CD4-positive, alpha-beta memory T cell (primary cell): ENCODE measurements at regions not wholly inside any gene's neighbourhood (a gene's known extent, or its start where the extent isn't known, plus 50 kb on each side); places are given as distances from the start of the nearest gene placed in this dataset.

ENCODE experiments used
- CTCF ChIA-PET: fragments of 350-600 bp; sonication (Branson Sonifier 250); formaldehyde crosslinking; loops from one replicate; lab custom pipeline; 2021; ENCODE audit warnings: inconsistent platforms; ENCODE audit not compliant: partially characterized antibody; lab: Charles Lee
- POLR2A ChIA-PET: fragments of 350-600 bp; sonication (Branson Sonifier 250); formaldehyde crosslinking; loops from one replicate; lab custom pipeline; 2021; ENCODE audit not compliant: partially characterized antibody; lab: Charles Lee
- DNase-seq, 5 donors: peaks; one replicate each; pipeline versions ENCODE4 v3.0.0 to v3.0.0-alpha.2; 2020 to 2022; ENCODE audit warnings: mixed read lengths in 1 of 5
- H3K27ac ChIP-seq: one replicate; pipeline ENCODE4 v1.7.0; 2013; ENCODE audit warnings: low read depth, low read length
- H3K27me3 ChIP-seq: 2 replicates; pipeline ENCODE4 v1.7.0; 2013; ENCODE audit warnings: mild to moderate bottlenecking, low read length, moderate library complexity; ENCODE audit not compliant: insufficient read depth
- H3K36me3 ChIP-seq: 2 replicates; pipeline ENCODE4 v1.7.0; 2013; ENCODE audit warnings: mild to moderate bottlenecking, low read length, moderate library complexity; ENCODE audit not compliant: insufficient read depth
- H3K4me1 ChIP-seq: 2 replicates; pipeline ENCODE4 v1.7.0; 2013; ENCODE audit warnings: mild to moderate bottlenecking, low read length, moderate library complexity; ENCODE audit not compliant: insufficient read depth
- H3K4me3 ChIP-seq, 2 donors: one replicate each; pipeline ENCODE4 v1.7.0; 2013; ENCODE audit warnings: low read length in 2 of 2, mild to moderate bottlenecking in 1 of 2
- H3K9me3 ChIP-seq, 2 donors: one replicate each; pipeline ENCODE4 v1.7.0; 2013; ENCODE audit warnings: low read length in 2 of 2, control low read depth in 1 of 2; ENCODE audit not compliant: control insufficient read depth in 1 of 2
- H3K27ac Mint-ChIP-seq, 7 donors: one replicate each; pipeline ENCODE4 v1.8.0; 2020 to 2021; ENCODE audit warnings: mixed read lengths in 7 of 7, mild to moderate bottlenecking in 6 of 7, inconsistent platforms in 3 of 7, moderate library complexity in 3 of 7
- H3K27me3 Mint-ChIP-seq, 2 donors: one replicate each; pipeline ENCODE4 v1.8.0; 2020 to 2021; ENCODE audit warnings: mixed read lengths in 2 of 2
- H3K36me3 Mint-ChIP-seq, 2 donors: one replicate each; pipeline ENCODE4 v1.8.0; 2020 to 2021; ENCODE audit warnings: mixed read lengths in 2 of 2, inconsistent platforms in 1 of 2, mild to moderate bottlenecking in 1 of 2
- H3K4me1 Mint-ChIP-seq, 4 donors: one replicate each; pipeline ENCODE4 v1.8.0; 2020 to 2021; ENCODE audit warnings: mixed read lengths in 4 of 4, mild to moderate bottlenecking in 1 of 4
- H3K4me3 Mint-ChIP-seq, 8 donors: one replicate each; pipeline ENCODE4 v1.8.0; 2020 to 2021; ENCODE audit warnings: mixed read lengths in 8 of 8, mild to moderate bottlenecking in 7 of 8, moderate library complexity in 6 of 8, inconsistent platforms in 3 of 8
- H3K9me3 Mint-ChIP-seq, 8 donors: one replicate each; pipeline ENCODE4 v1.8.0; 2020 to 2021; ENCODE audit warnings: mixed read lengths in 8 of 8, mild to moderate bottlenecking in 5 of 8, inconsistent platforms in 3 of 8, moderate library complexity in 1 of 8
- intact Hi-C: fragments of 100-400 bp; cut with micrococcal nuclease; formaldehyde crosslinking; loops from one replicate; pipeline ENCODE4 v1.15.1; 2023

- H3K36me3 ChIP-seq, result no peaks in the 10 kb centered on the region
- intact Hi-C loops, result no loop called here
- no peak overlapping the region for H3K27ac ChIP-seq
- no peak overlapping the region for H3K4me3 ChIP-seq
- Mint-ChIP-seq H3K36me3 (no peaks in the 10 kb centered on the region), H3K4me3 (no peak overlapping the region), H3K9me3 (peaks cover 0 to 7% (median 3%) of the 10 kb centered on the region in 8 donors), H3K27me3 (peaks cover 6 to 7% of the 10 kb centered on the region in 2 donors), H3K4me1 (no peaks in the 10 kb centered on the region), H3K27ac (no peak overlapping the region)
- H3K9me3 ChIP-seq, result no peaks in the 10 kb centered on the region
- no peak for DNase-seq
- H3K27me3 ChIP-seq, result no peaks in the 10 kb centered on the region
- no peaks in the 10 kb centered on the region for H3K4me1 ChIP-seq
- POLR2A ChIA-PET, result no interaction called here
- CTCF ChIA-PET, result no interaction called here
These were observed 132.1 kb upstream of the PELI2 start for GRCh38 chr14:55986069-55986468.

DNA sequence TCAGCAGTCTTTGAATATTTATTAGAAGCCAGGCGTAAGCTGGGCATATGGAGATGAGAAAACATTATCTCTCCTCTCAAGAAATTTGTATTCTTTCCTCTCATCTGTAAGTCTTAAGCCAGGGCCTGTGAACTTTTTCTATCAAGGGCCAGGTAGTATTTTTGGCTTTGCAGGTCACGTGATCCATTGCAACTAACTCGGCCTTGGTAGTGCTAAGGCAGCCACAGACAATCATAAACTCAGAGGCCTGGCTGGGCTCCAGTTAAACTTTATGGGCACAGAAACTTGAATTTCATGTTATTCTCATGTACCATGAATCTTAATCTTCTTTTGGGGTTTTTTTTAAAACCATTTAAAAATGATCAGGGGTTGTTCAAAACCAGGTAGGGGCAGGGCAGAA, 117.4 kb upstream of the PELI2 start:
- Histone ChIP-seq H3K27me3 (no peaks in the 10 kb centered on the region), H3K4me1 (peaks cover 35% of the 10 kb centered on the region), H3K27ac (no peak overlapping the region), H3K4me3 (no peak overlapping the region), H3K9me3 (no peaks in the 10 kb centered on the region), H3K36me3 (no peaks in the 10 kb centered on the region)
- no peak overlapping the region for H3K4me3 Mint-ChIP-seq
- no peak overlapping the region for H3K27ac Mint-ChIP-seq
- peaks cover 13 to 36% (median 25%) of the 10 kb centered on the region in 4 donors for H3K4me1 Mint-ChIP-seq
- ChIA-PET CTCF (no interaction called here), POLR2A (no interaction called here)
- peaks cover 0 to 1% of the 10 kb centered on the region in 2 donors for H3K36me3 Mint-ChIP-seq
- H3K27me3 Mint-ChIP-seq, result peaks cover 26 to 34% of the 10 kb centered on the region in 2 donors
- no peak for DNase-seq
- peaks cover 0 to 32% (median 11%) of the 10 kb centered on the region in 8 donors for H3K9me3 Mint-ChIP-seq
- intact Hi-C loops, result no loop called here

GRCh38 chr14:56002342-56002741, 115.9 kb upstream of the PELI2 start:
- H3K4me3 Mint-ChIP-seq, result peak overlapping the region in 2 of 8 donors; percentile 46 to 51
- Histone ChIP-seq H3K27me3 (no peaks in the 10 kb centered on the region), H3K27ac (no peak overlapping the region), H3K4me3 (no peak overlapping the region), H3K4me1 (peaks cover 35% of the 10 kb centered on the region), H3K9me3 (no peaks in the 10 kb centered on the region), H3K36me3 (no peaks in the 10 kb centered on the region)
- no peak for DNase-seq
- peak overlapping the region in 1 of 7 donors; percentile 36 for H3K27ac Mint-ChIP-seq
- ChIA-PET POLR2A (interaction anchor here (1.1 kb wide), 1 partner anchor 116 kb away, joined by 4 read pairs; the partner anchor contains the start of gene PELI2), CTCF (no interaction called here)
- intact Hi-C loops, result no loop called here
- peaks cover 13 to 36% (median 25%) of the 10 kb centered on the region in 4 donors for H3K4me1 Mint-ChIP-seq
- peaks cover 26 to 29% of the 10 kb centered on the region in 2 donors for H3K27me3 Mint-ChIP-seq
- H3K36me3 Mint-ChIP-seq, result peaks cover 0 to 1% of the 10 kb centered on the region in 2 donors
- peaks cover 0 to 22% (median 8%) of the 10 kb centered on the region in 8 donors for H3K9me3 Mint-ChIP-seq

DNA sequence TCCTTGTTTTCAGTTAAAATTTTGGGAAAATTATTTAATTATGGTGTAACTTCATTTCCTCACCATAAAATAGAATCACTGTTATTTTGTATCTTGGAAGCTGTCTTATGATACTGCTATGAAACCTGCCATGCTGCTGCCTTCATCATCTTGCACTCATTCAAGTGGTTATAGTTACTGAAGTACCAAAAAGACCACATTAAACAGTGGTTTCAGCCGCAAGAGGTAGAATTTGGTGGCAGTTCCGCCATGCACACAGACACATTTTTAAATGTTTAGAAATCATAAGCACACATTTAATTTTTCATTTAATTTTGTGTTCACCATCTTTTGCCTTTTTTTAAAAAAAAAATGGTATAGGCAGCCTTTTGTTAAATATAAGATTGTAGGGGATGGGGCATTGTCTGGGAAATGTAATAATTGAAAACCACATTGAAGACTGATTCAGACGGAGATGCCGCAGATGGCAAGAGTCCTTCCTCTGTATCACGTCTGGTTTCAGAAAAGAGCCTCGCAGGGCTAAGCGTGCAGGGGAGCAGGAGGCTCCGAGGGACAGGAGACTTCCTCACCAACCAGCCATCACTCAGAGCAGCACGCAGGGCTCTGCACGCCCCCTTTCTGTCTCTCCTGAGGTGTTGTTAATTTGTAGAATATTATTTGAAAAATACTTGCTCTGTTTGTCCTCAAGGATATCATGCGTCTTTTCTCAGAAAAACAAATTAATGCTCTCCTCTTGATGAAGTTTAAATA, 115.2 kb upstream of the PELI2 start:
- ChIA-PET POLR2A (interaction anchor here (1.1 kb wide), 1 partner anchor 115 kb away, joined by 4 read pairs; the partner anchor contains the start of gene PELI2), CTCF (no interaction called here)
- Histone ChIP-seq H3K27me3 (no peaks in the 10 kb centered on the region), H3K4me3 (no peak overlapping the region), H3K36me3 (no peaks in the 10 kb centered on the region), H3K27ac (no peak overlapping the region), H3K4me1 (peaks cover 35% of the 10 kb centered on the region), H3K9me3 (no peaks in the 10 kb centered on the region)
- peak; percentile 59 to 79 (median 70) for DNase-seq
- H3K27ac Mint-ChIP-seq, result peak overlapping the region in 6 of 7 donors; percentile 22 to 73 (median 58)
- peaks cover 0 to 1% of the 10 kb centered on the region in 2 donors for H3K36me3 Mint-ChIP-seq
- intact Hi-C loops, result no loop called here
- peaks cover 24 to 26% of the 10 kb centered on the region in 2 donors for H3K27me3 Mint-ChIP-seq
- H3K9me3 Mint-ChIP-seq, result peaks cover 0 to 24% (median 9%) of the 10 kb centered on the region in 8 donors
- H3K4me1 Mint-ChIP-seq, result peaks cover 13 to 36% (median 25%) of the 10 kb centered on the region in 4 donors
- peak overlapping the region in 7 of 8 donors; percentile 13 to 75 (median 51) for H3K4me3 Mint-ChIP-seq

DNA sequence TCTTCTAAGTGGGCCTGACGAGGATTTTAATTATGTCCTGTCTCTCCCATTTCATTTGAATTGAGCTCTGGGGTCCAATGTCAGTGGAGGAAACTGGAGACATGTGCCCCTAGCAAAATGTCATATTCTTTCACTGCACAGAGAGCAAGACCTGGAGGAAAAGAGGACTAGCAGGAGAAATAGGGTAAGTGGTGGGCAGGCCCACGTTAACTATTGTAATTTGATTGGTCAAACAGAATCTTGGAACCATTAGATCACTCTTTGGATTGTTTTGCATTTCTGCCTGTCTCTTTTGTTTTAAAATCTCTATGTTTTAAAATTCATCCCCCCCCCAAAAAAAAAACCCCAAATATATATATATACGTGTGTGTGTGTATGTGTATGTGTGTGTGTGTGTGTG, 113.9 kb upstream of the PELI2 start:
- no peak overlapping the region for H3K27ac ChIP-seq
- H3K4me1 ChIP-seq, result peaks cover 35% of the 10 kb centered on the region
- no peak for DNase-seq
- H3K9me3 ChIP-seq, result no peaks in the 10 kb centered on the region
- H3K9me3 Mint-ChIP-seq, result peaks cover 0 to 24% (median 15%) of the 10 kb centered on the region in 8 donors
- H3K27ac Mint-ChIP-seq, result peak overlapping the region in 2 of 7 donors; percentile 10 to 87
- peaks cover 18 to 25% of the 10 kb centered on the region in 2 donors for H3K27me3 Mint-ChIP-seq
- ChIA-PET POLR2A (no interaction called here), CTCF (no interaction called here)
- no peaks in the 10 kb centered on the region for H3K36me3 ChIP-seq
- intact Hi-C loops, result no loop called here
- no peaks in the 10 kb centered on the region for H3K36me3 Mint-ChIP-seq
- H3K4me1 Mint-ChIP-seq, result peaks cover 13 to 36% (median 25%) of the 10 kb centered on the region in 4 donors
- no peaks in the 10 kb centered on the region for H3K27me3 ChIP-seq
- peak overlapping the region in 6 of 8 donors; percentile 16 to 82 (median 44) for H3K4me3 Mint-ChIP-seq
- H3K4me3 ChIP-seq, result no peak overlapping the region

GRCh38 chr14:56004786-56005185, 113.4 kb upstream of the PELI2 start:
- no peaks in the 10 kb centered on the region for H3K36me3 Mint-ChIP-seq
- DNase-seq, result peak; percentile 29 to 51 (median 37)
- peaks cover 21 to 26% of the 10 kb centered on the region in 2 donors for H3K27me3 Mint-ChIP-seq
- peaks cover 0 to 28% (median 16%) of the 10 kb centered on the region in 8 donors for H3K9me3 Mint-ChIP-seq
- H3K4me3 Mint-ChIP-seq, result peak overlapping the region in 7 of 8 donors; percentile 57 to 82 (median 63)
- peaks cover 3% of the 10 kb centered on the region for H3K27me3 ChIP-seq
- H3K4me1 Mint-ChIP-seq, result peaks cover 13 to 36% (median 25%) of the 10 kb centered on the region in 4 donors
- no peak overlapping the region for H3K27ac ChIP-seq
- no peak overlapping the region for H3K4me3 ChIP-seq
- ChIA-PET CTCF (no interaction called here), POLR2A (no interaction called here)
- no peaks in the 10 kb centered on the region for H3K36me3 ChIP-seq
- no peaks in the 10 kb centered on the region for H3K9me3 ChIP-seq
- intact Hi-C loops, result loop anchor here (1.0 kb wide), 1 partner anchor 114 kb away; the partner anchor contains the start of gene PELI2
- peak overlapping the region in 4 of 7 donors; percentile 10 to 87 (median 54) for H3K27ac Mint-ChIP-seq
- peaks cover 35% of the 10 kb centered on the region for H3K4me1 ChIP-seq
